ENCODE measurements at regions not wholly inside any gene's neighbourhood (a gene's known extent, or its start where the extent isn't known, plus 50 kb on each side); places are given as distances from the start of the nearest gene placed in this dataset.
"Not testable (repeated sequence)": the region's sequence is repeated elsewhere in the genome, so short reads cannot be mapped to it uniquely, and the experiment has no call there.

DNA sequence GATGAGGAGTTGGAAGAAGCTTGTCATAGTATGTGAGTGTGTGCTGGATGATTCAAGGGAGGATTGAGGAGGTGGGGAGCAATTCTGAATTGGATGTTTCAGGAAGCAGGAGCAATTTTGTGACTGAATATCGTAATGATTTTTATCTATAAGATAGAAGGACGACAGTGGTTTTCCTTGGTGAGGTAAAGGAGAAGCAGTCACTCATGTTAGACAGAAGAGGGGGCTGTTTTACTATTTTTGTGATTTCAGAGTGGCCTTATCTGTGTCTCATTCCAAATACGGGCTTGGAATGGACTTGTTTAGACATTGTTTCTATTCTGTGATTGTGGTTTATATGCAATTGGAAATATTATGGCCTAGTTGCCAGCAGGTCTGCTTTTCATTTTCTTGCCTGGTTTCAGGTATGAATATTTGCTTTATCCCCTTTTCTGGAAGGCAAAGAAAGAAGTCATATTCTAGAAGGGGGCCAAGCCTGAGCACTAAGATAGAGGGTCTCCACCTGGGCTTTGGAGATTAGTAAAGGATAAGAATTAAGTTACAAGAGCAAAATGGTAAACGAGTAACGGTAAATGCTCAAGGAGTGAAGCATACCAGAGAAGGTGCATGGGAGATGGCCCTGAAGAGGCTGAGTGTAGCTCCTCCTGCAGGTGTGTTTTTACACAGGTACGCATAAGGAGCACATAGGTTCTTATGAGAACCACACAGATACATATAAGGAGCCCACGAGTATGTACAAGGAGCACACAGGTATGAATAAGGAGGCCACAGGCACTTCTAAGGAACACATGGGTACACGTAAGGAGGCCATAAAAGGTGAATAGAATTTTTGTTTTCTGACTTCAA is 124.6 kb upstream of the KCNAB1 start:
- Histone ChIP-seq H3K79me2 (ENCODE audit: low read length) (no peaks in the 10 kb centered on the region), H3K4me2 (ENCODE audit: low read depth, low read length) (no peak overlapping the region)

DNA sequence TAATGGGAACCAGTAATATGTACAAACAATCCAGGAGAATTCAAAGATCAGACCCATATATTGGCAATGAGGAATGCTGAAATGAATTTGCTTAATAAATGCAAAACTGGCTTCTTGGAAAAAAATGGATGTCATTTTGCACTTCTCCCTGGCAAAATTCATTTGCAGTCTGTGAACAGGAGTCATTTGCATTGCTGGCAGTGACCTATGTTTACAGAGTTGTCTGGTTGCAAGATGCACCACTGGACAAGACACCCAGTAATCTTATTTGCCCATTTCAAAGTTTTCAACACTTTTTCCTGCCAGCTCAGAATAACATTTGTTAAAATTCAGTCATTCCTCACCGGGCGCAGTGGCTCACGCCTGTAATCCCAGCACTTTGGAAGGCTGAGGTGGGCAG is 123.5 kb upstream of the KCNAB1 start:
- Histone ChIP-seq H3K9me3 (replicated peaks; ENCODE audit: insufficient read depth, low read length) (no peaks in the 10 kb centered on the region), H3K9me2 (replicated peaks; ENCODE audit: insufficient read depth, low read length) (no peaks in the 10 kb centered on the region), H4K20me1 (ENCODE audit: insufficient read depth, low read length) (no peaks in the 10 kb centered on the region), H3K36me3 (replicated peaks; ENCODE audit: insufficient read depth, low read length) (no peaks in the 10 kb centered on the region), H3K27me3 (replicated peaks; ENCODE audit: insufficient read depth, low read length) (no peaks in the 10 kb centered on the region), H3K27ac (ENCODE audit: low read length) (no peak overlapping the region), H3K4me3 (ENCODE audit: low read length) (no peak overlapping the region), H3K79me2 (ENCODE audit: low read length) (no peaks in the 10 kb centered on the region), H3K9ac (ENCODE audit: low read length) (no peak overlapping the region), H3K4me2 (ENCODE audit: low read depth, low read length) (no peak overlapping the region), H3K4me1 (ENCODE audit: low read length) (no peaks in the 10 kb centered on the region), H3F3A (ENCODE audit: insufficient read depth, low read length) (no peaks in the 10 kb centered on the region), H2AFZ (ENCODE audit: low read length) (no peak overlapping the region)
- DNase-seq: no peak
- TF ChIP-seq, protein P1, sequence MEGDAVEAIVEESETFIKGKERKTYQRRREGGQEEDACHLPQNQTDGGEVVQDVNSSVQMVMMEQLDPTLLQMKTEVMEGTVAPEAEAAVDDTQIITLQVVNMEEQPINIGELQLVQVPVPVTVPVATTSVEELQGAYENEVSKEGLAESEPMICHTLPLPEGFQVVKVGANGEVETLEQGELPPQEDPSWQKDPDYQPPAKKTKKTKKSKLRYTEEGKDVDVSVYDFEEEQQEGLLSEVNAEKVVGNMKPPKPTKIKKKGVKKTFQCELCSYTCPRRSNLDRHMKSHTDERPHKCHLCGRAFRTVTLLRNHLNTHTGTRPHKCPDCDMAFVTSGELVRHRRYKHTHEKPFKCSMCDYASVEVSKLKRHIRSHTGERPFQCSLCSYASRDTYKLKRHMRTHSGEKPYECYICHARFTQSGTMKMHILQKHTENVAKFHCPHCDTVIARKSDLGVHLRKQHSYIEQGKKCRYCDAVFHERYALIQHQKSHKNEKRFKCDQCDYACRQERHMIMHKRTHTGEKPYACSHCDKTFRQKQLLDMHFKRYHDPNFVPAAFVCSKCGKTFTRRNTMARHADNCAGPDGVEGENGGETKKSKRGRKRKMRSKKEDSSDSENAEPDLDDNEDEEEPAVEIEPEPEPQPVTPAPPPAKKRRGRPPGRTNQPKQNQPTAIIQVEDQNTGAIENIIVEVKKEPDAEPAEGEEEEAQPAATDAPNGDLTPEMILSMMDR (IDR thresholded peaks at IDR 0.05; ENCODE audit: low read length): no peak

More for the DNA sequence above, 124.6 kb upstream of the KCNAB1 start:
- Histone ChIP-seq H2AFZ (ENCODE audit: low read length) (0 out of 2 replicates have a peak overlapping the region, but pooled peaks have one; percentile 7), H3K9me3 (replicated peaks; ENCODE audit: insufficient read depth, low read length) (no peaks in the 10 kb centered on the region), H3K9ac (ENCODE audit: low read length) (no peak overlapping the region), H3K4me3 (ENCODE audit: low read length) (no peak overlapping the region), H3K9me2 (replicated peaks; ENCODE audit: insufficient read depth, low read length) (no peaks in the 10 kb centered on the region), H3K27me3 (replicated peaks; ENCODE audit: insufficient read depth, low read length) (no peaks in the 10 kb centered on the region), H4K20me1 (ENCODE audit: insufficient read depth, low read length) (no peaks in the 10 kb centered on the region), H3K27ac (ENCODE audit: low read length) (no peak overlapping the region), H3K36me3 (replicated peaks; ENCODE audit: insufficient read depth, low read length) (no peaks in the 10 kb centered on the region), H3K4me1 (ENCODE audit: low read length) (no peaks in the 10 kb centered on the region), H3F3A (ENCODE audit: insufficient read depth, low read length) (no peaks in the 10 kb centered on the region)
- TF ChIP-seq, protein P1 (IDR thresholded peaks at IDR 0.05; ENCODE audit: low read length): peak; percentile 67
- no peak for TF ChIP-seq EZH2 (optimal IDR thresholded peaks at IDR 0.05; ENCODE audit: low read depth, low read length)
- no peak for TF ChIP-seq EZH2phosphoT487 (IDR thresholded peaks at IDR 0.05; ENCODE audit: low read length)
- peak; percentile 63 for DNase-seq

DNA sequence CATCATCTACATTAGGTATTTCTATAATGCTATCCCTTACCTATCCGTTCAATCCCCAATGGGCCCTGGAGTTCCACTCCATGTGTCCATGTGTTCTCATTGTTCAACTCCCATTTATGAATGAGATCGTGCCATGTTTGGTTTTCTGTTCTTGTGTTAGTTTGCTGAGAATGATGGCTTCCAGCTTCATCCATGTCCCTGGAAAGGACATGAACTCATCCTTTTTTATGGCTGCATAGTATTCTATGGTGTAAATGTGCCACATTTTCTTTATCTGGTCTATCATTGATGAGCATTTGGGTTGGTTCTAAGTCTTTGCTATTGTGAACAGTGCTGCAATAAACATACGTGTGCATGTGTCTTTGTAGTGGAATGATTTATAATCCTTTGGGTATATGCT is 122.2 kb upstream of the KCNAB1 start:
- H3K36me3 ChIP-seq (replicated peaks; ENCODE audit: insufficient read depth, low read length); H3K9me2 ChIP-seq (replicated peaks; ENCODE audit: insufficient read depth, low read length); H3K9me3 ChIP-seq (replicated peaks; ENCODE audit: insufficient read depth, low read length); H3K4me3 ChIP-seq (ENCODE audit: low read length); H3K79me2 ChIP-seq (ENCODE audit: low read length); H3K9ac ChIP-seq (ENCODE audit: low read length); H4K20me1 ChIP-seq (ENCODE audit: insufficient read depth, low read length); H3K4me1 ChIP-seq (ENCODE audit: low read length); H2AFZ ChIP-seq (ENCODE audit: low read length); H3K4me2 ChIP-seq (ENCODE audit: low read depth, low read length); H3K27ac ChIP-seq (ENCODE audit: low read length); H3F3A ChIP-seq (ENCODE audit: insufficient read depth, low read length); H3K27me3 ChIP-seq (replicated peaks; ENCODE audit: insufficient read depth, low read length); DNase-seq: not testable (repeated sequence)

DNA sequence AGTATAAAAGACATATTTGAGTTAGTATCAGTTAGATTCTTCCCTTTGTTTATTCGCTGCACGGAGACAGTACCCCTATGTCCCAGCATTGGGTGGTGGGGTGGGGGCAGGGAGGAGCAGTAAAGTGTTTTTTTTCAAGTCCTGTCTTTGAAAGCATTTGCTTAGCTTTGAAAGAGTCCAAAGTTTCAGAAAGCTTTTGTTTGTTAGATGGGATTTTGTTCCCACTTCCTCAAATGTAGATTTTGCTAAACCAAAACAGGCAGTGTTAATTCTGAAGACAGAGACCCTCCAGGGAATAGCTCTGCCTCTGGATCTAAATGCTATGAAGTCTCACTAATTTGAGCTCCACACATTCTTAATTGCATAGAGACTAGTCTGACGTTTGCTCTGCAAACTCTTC is 114.6 kb upstream of the KCNAB1 start:
- H2AFZ ChIP-seq (ENCODE audit: low read length): no peak overlapping the region

More for the DNA sequence above, 114.6 kb upstream of the KCNAB1 start:
- Histone ChIP-seq H3K79me2 (ENCODE audit: low read length) (no peaks in the 10 kb centered on the region), H3K9me2 (replicated peaks; ENCODE audit: insufficient read depth, low read length) (no peaks in the 10 kb centered on the region), H3K9ac (ENCODE audit: low read length) (no peak overlapping the region), H3K4me1 (ENCODE audit: low read length) (no peaks in the 10 kb centered on the region), H3K4me3 (ENCODE audit: low read length) (no peak overlapping the region), H3K4me2 (ENCODE audit: low read depth, low read length) (no peak overlapping the region), H3F3A (ENCODE audit: insufficient read depth, low read length) (no peaks in the 10 kb centered on the region), H4K20me1 (ENCODE audit: insufficient read depth, low read length) (no peaks in the 10 kb centered on the region), H3K36me3 (replicated peaks; ENCODE audit: insufficient read depth, low read length) (no peaks in the 10 kb centered on the region), H3K27ac (ENCODE audit: low read length) (no peak overlapping the region), H3K9me3 (replicated peaks; ENCODE audit: insufficient read depth, low read length) (no peaks in the 10 kb centered on the region), H3K27me3 (replicated peaks; ENCODE audit: insufficient read depth, low read length) (no peaks in the 10 kb centered on the region)
- DNase-seq: no peak
- TF ChIP-seq, protein P1 (IDR thresholded peaks at IDR 0.05; ENCODE audit: low read length): no peak
